ENCODE measurements at regions not wholly inside any gene's neighbourhood (a gene's known extent, or its start where the extent isn't known, plus 50 kb on each side); places are given as distances from the start of the nearest gene placed in this dataset.
"Not testable (repeated sequence)": the region's sequence is repeated elsewhere in the genome, so short reads cannot be mapped to it uniquely, and the experiment has no call there.

DNA sequence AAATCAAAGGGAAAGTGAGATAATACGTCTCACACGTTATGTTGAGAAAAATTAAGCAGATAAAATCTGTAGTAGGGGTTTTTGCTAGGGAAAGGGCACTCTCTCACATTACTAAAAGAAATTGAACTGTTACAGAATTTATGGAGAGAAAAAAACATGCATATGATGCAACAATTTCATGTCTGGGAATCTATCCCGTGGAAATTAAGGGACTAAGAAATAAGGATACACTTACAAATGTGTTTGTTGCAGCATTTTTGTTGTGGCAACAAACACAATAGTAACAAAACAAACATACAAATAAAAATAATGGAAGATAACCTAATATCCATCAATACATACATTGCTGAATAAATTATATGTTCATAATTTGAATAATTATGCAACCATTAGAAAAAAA lies 96.3 kb upstream of the ZBED5 start:
- no peaks in the 10 kb centered on the region for H3K4me1 ChIP-seq (ENCODE audit: insufficient read depth, low read length)
- ChIA-PET POLR2A (no interaction called here), CTCF (no interaction called here)
- Mint-ChIP-seq H3K27me3 (peaks cover 57% of the 10 kb centered on the region), H3K36me3 (ENCODE audit: low read depth) (no peaks in the 10 kb centered on the region), H3K9me3 (peaks cover 7% of the 10 kb centered on the region), H3K4me3 (no peak overlapping the region), H3K4me1 (ENCODE audit: low read depth) (no peaks in the 10 kb centered on the region), H3K27ac (no peak overlapping the region)
- DNase-seq: no peak
- H3K27me3 ChIP-seq (ENCODE audit: control insufficient read depth in 1 of 2, insufficient read depth in 2 of 2, low read length in 2 of 2): peaks cover 8 to 9% of the 10 kb centered on the region in 2 experiments
- H3K9me3 ChIP-seq (ENCODE audit: control insufficient read depth in 1 of 2, insufficient read depth in 1 of 2, low read length in 2 of 2): peaks cover 0 to 11% of the 10 kb centered on the region in 2 experiments
- ATAC-seq (ENCODE audit: poor library complexity): no peak
- intact Hi-C loops (cut with DNase I, micrococcal nuclease): no loop called here
- H3K4me3 ChIP-seq (ENCODE audit: low read length): no peak overlapping the region
- H3K27ac ChIP-seq (ENCODE audit: low read depth in 1 of 2, low read length in 2 of 2): no peak overlapping the region
- no peaks in the 10 kb centered on the region for H3K36me3 ChIP-seq (ENCODE audit: insufficient read depth, low read length)
- TF ChIP-seq, protein P1, sequence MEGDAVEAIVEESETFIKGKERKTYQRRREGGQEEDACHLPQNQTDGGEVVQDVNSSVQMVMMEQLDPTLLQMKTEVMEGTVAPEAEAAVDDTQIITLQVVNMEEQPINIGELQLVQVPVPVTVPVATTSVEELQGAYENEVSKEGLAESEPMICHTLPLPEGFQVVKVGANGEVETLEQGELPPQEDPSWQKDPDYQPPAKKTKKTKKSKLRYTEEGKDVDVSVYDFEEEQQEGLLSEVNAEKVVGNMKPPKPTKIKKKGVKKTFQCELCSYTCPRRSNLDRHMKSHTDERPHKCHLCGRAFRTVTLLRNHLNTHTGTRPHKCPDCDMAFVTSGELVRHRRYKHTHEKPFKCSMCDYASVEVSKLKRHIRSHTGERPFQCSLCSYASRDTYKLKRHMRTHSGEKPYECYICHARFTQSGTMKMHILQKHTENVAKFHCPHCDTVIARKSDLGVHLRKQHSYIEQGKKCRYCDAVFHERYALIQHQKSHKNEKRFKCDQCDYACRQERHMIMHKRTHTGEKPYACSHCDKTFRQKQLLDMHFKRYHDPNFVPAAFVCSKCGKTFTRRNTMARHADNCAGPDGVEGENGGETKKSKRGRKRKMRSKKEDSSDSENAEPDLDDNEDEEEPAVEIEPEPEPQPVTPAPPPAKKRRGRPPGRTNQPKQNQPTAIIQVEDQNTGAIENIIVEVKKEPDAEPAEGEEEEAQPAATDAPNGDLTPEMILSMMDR (IDR thresholded peaks at IDR 0.05): no peak

GRCh38 chr11:10952872-10953271 lies 95.0 kb upstream of the ZBED5 start:
- Mint-ChIP-seq H3K27me3 (peaks cover 59% of the 10 kb centered on the region), H3K4me1 (ENCODE audit: low read depth) (no peaks in the 10 kb centered on the region), H3K9me3 (peaks cover 4% of the 10 kb centered on the region), H3K4me3 (no peak overlapping the region), H3K27ac (no peak overlapping the region), H3K36me3 (ENCODE audit: low read depth) (no peaks in the 10 kb centered on the region)
- no peak for ATAC-seq (ENCODE audit: poor library complexity)
- TF ChIP-seq, protein P1 (IDR thresholded peaks at IDR 0.05): no peak
- H3K36me3 ChIP-seq (ENCODE audit: insufficient read depth, low read length): no peaks in the 10 kb centered on the region
- peaks cover 0 to under 1% of the 10 kb centered on the region in 2 experiments for H3K9me3 ChIP-seq (ENCODE audit: control insufficient read depth in 1 of 2, insufficient read depth in 1 of 2, low read length in 2 of 2)
- intact Hi-C loops (cut with DNase I, micrococcal nuclease): no loop called here
- no peak for DNase-seq
- no peak overlapping the region for H3K4me3 ChIP-seq (ENCODE audit: low read length)
- peaks cover 5% of the 10 kb centered on the region in 2 experiments for H3K27me3 ChIP-seq (ENCODE audit: control insufficient read depth in 1 of 2, insufficient read depth in 2 of 2, low read length in 2 of 2)
- ChIA-PET POLR2A (no interaction called here), CTCF (interaction anchor here (1.3 to 1.7 kb wide), 2 partner anchors 10 to 19 kb away, joined by 3 read pairs; no protein-coding TSS in a partner anchor)
- H3K4me1 ChIP-seq (ENCODE audit: insufficient read depth, low read length): no peaks in the 10 kb centered on the region
- no peak overlapping the region for H3K27ac ChIP-seq (ENCODE audit: low read depth in 1 of 2, low read length in 2 of 2)

GRCh38 chr11:10947935-10948334 lies 90.1 kb upstream of the ZBED5 start:
- H3K27me3 Mint-ChIP-seq: peaks cover 28% of the 10 kb centered on the region
- DNase-seq; H3K4me1 Mint-ChIP-seq (ENCODE audit: low read depth); H3K9me3 ChIP-seq (ENCODE audit: control insufficient read depth in 1 of 2, insufficient read depth in 1 of 2, low read length in 2 of 2); H3K9me3 Mint-ChIP-seq; H3K27ac ChIP-seq (ENCODE audit: low read depth in 1 of 2, low read length in 2 of 2); H3K36me3 Mint-ChIP-seq (ENCODE audit: low read depth); H3K4me1 ChIP-seq (ENCODE audit: insufficient read depth, low read length); POLR2A ChIA-PET; H3K36me3 ChIP-seq (ENCODE audit: insufficient read depth, low read length); H3K27me3 ChIP-seq (ENCODE audit: control insufficient read depth in 1 of 2, insufficient read depth in 2 of 2, low read length in 2 of 2); intact Hi-C loops (cut with DNase I, micrococcal nuclease); H3K27ac Mint-ChIP-seq; ATAC-seq (ENCODE audit: poor library complexity); H3K4me3 ChIP-seq (ENCODE audit: low read length); H3K4me3 Mint-ChIP-seq: not testable (repeated sequence)
- CTCF ChIA-PET: interaction anchor here (1.0 to 1.4 kb wide), 2 partner anchors 14 to 69 kb away, joined by 3 read pairs; no protein-coding TSS in a partner anchor

DNA sequence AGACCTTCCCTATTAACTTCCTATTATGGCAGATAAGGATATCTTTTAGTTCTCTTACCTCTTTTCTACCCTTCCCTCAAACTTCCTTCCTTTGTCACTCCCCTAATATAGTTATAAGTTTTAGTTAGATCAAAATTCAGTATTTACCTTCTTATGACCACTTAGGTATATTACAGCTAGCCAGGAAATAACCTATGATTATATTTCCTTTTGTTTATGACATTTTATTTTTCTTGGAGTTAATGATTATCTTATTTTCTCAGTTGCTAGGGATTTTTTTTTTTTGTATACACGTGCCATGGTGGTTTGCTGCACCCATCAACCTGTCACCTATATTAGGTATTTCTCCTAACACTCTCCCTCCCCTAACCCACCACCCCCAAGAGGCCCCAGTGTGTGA lies 88.2 kb upstream of the ZBED5 start:
- H3K27me3 Mint-ChIP-seq: peaks cover 24% of the 10 kb centered on the region
- H3K4me3 Mint-ChIP-seq: no peak overlapping the region
- H3K27ac Mint-ChIP-seq: no peak overlapping the region
- H3K9me3 Mint-ChIP-seq: no peaks in the 10 kb centered on the region
- H3K4me1 Mint-ChIP-seq (ENCODE audit: low read depth): no peaks in the 10 kb centered on the region
- CTCF ChIA-PET: interaction anchor here (0.6 kb wide), 1 partner anchor 107 kb away, joined by 3 read pairs; no protein-coding TSS in a partner anchor
- intact Hi-C loops (cut with DNase I, micrococcal nuclease): no loop called here
- no peak overlapping the region for H3K4me3 ChIP-seq (ENCODE audit: low read length)
- H3K36me3 Mint-ChIP-seq (ENCODE audit: low read depth): no peaks in the 10 kb centered on the region
- no peaks in the 10 kb centered on the region for H3K9me3 ChIP-seq (ENCODE audit: control insufficient read depth in 1 of 2, insufficient read depth in 1 of 2, low read length in 2 of 2)
- TF ChIP-seq, protein P1 (IDR thresholded peaks at IDR 0.05): no peak
- POLR2A ChIA-PET: no interaction called here
- ATAC-seq (ENCODE audit: poor library complexity): no peak
- no peak overlapping the region for H3K27ac ChIP-seq (ENCODE audit: low read depth in 1 of 2, low read length in 2 of 2)
- H3K4me1 ChIP-seq (ENCODE audit: insufficient read depth, low read length): no peaks in the 10 kb centered on the region
- no peak for DNase-seq
- no peaks in the 10 kb centered on the region for H3K27me3 ChIP-seq (ENCODE audit: control insufficient read depth in 1 of 2, insufficient read depth in 2 of 2, low read length in 2 of 2)
- no peaks in the 10 kb centered on the region for H3K36me3 ChIP-seq (ENCODE audit: insufficient read depth, low read length)
